ENCODE measurements at regions not wholly inside any gene's neighbourhood (a gene's known extent, or its start where the extent isn't known, plus 50 kb on each side); places are given as distances from the start of the nearest gene placed in this dataset.

DNA sequence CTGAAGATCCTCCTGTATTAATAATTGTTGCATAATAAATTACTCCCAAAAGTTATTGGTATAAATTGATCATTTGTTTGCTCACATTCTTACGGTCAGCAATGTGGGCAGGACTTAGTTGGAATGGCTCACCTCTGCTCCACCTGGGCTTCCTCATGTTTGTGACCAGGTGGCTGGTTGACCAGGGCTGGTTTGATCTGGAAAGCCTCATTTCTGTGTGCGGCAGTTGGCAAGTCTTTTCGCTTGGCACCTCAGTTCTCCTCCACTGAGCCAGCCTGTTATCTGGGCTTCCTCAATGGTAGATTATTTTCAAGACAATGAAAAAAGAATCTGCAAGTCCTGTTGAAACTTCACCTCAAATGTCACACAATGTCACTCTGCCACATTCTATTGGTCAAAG lies 301.1 kb downstream of the TBL1XR1 start (continued):
- TF ChIP-seq, protein P1, sequence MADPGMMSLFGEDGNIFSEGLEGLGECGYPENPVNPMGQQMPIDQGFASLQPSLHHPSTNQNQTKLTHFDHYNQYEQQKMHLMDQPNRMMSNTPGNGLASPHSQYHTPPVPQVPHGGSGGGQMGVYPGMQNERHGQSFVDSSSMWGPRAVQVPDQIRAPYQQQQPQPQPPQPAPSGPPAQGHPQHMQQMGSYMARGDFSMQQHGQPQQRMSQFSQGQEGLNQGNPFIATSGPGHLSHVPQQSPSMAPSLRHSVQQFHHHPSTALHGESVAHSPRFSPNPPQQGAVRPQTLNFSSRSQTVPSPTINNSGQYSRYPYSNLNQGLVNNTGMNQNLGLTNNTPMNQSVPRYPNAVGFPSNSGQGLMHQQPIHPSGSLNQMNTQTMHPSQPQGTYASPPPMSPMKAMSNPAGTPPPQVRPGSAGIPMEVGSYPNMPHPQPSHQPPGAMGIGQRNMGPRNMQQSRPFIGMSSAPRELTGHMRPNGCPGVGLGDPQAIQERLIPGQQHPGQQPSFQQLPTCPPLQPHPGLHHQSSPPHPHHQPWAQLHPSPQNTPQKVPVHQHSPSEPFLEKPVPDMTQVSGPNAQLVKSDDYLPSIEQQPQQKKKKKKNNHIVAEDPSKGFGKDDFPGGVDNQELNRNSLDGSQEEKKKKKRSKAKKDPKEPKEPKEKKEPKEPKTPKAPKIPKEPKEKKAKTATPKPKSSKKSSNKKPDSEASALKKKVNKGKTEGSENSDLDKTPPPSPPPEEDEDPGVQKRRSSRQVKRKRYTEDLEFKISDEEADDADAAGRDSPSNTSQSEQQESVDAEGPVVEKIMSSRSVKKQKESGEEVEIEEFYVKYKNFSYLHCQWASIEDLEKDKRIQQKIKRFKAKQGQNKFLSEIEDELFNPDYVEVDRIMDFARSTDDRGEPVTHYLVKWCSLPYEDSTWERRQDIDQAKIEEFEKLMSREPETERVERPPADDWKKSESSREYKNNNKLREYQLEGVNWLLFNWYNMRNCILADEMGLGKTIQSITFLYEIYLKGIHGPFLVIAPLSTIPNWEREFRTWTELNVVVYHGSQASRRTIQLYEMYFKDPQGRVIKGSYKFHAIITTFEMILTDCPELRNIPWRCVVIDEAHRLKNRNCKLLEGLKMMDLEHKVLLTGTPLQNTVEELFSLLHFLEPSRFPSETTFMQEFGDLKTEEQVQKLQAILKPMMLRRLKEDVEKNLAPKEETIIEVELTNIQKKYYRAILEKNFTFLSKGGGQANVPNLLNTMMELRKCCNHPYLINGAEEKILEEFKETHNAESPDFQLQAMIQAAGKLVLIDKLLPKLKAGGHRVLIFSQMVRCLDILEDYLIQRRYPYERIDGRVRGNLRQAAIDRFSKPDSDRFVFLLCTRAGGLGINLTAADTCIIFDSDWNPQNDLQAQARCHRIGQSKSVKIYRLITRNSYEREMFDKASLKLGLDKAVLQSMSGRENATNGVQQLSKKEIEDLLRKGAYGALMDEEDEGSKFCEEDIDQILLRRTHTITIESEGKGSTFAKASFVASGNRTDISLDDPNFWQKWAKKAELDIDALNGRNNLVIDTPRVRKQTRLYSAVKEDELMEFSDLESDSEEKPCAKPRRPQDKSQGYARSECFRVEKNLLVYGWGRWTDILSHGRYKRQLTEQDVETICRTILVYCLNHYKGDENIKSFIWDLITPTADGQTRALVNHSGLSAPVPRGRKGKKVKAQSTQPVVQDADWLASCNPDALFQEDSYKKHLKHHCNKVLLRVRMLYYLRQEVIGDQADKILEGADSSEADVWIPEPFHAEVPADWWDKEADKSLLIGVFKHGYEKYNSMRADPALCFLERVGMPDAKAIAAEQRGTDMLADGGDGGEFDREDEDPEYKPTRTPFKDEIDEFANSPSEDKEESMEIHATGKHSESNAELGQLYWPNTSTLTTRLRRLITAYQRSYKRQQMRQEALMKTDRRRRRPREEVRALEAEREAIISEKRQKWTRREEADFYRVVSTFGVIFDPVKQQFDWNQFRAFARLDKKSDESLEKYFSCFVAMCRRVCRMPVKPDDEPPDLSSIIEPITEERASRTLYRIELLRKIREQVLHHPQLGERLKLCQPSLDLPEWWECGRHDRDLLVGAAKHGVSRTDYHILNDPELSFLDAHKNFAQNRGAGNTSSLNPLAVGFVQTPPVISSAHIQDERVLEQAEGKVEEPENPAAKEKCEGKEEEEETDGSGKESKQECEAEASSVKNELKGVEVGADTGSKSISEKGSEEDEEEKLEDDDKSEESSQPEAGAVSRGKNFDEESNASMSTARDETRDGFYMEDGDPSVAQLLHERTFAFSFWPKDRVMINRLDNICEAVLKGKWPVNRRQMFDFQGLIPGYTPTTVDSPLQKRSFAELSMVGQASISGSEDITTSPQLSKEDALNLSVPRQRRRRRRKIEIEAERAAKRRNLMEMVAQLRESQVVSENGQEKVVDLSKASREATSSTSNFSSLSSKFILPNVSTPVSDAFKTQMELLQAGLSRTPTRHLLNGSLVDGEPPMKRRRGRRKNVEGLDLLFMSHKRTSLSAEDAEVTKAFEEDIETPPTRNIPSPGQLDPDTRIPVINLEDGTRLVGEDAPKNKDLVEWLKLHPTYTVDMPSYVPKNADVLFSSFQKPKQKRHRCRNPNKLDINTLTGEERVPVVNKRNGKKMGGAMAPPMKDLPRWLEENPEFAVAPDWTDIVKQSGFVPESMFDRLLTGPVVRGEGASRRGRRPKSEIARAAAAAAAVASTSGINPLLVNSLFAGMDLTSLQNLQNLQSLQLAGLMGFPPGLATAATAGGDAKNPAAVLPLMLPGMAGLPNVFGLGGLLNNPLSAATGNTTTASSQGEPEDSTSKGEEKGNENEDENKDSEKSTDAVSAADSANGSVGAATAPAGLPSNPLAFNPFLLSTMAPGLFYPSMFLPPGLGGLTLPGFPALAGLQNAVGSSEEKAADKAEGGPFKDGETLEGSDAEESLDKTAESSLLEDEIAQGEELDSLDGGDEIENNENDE (IDR thresholded peaks at IDR 0.05; ENCODE audit: low read depth, low read length), result no peak

Data from K562 (cell line).